ENCODE measurements at regions not wholly inside any gene's neighbourhood (a gene's known extent, or its start where the extent isn't known, plus 50 kb on each side); places are given as distances from the start of the nearest gene placed in this dataset.

DNA sequence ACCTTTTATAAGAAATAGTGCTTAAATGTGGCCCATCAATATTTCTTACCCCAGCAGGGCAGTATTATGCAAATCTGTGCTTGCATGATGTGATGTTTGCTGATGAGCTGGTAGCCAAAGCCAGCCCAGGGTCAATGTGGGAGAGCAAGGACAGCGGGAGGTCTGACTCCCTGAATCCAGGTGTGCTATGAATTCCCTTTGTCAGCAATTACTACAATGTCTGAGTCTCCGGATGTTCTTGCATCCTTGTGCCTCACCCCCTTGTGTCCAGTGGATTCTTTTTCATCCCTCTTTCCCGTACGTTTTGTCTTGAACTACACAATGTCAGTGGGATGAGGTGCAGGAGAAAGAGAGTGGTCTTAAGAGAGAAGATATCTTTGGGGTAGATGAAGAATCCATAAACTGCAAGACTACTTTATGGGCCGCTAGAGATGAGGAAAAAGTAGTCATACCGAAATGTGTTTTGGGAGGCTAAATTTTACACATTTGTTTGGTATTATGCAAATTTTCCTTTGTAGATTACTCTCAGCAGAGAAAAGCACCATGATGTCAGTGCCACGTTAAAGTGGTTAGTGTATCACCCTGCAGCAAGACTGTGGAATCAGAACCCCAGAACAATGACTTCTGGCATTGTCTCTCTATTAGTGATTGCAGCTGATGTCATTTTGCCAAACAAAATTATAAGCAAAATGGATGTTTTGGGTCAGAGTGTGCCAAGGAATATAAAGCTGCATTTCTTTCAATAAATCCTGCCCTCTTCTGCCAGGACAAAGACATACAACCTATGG is 53.5 kb upstream of the TSHZ3 start:
- TF ChIP-seq ZFX (IDR thresholded peaks at IDR 0.05), result no peak
- TF ChIP-seq, protein P1, sequence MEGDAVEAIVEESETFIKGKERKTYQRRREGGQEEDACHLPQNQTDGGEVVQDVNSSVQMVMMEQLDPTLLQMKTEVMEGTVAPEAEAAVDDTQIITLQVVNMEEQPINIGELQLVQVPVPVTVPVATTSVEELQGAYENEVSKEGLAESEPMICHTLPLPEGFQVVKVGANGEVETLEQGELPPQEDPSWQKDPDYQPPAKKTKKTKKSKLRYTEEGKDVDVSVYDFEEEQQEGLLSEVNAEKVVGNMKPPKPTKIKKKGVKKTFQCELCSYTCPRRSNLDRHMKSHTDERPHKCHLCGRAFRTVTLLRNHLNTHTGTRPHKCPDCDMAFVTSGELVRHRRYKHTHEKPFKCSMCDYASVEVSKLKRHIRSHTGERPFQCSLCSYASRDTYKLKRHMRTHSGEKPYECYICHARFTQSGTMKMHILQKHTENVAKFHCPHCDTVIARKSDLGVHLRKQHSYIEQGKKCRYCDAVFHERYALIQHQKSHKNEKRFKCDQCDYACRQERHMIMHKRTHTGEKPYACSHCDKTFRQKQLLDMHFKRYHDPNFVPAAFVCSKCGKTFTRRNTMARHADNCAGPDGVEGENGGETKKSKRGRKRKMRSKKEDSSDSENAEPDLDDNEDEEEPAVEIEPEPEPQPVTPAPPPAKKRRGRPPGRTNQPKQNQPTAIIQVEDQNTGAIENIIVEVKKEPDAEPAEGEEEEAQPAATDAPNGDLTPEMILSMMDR (conservative IDR thresholded peaks at IDR 0.05), result no peak
- no peak overlapping the region for H3K27ac ChIP-seq

DNA sequence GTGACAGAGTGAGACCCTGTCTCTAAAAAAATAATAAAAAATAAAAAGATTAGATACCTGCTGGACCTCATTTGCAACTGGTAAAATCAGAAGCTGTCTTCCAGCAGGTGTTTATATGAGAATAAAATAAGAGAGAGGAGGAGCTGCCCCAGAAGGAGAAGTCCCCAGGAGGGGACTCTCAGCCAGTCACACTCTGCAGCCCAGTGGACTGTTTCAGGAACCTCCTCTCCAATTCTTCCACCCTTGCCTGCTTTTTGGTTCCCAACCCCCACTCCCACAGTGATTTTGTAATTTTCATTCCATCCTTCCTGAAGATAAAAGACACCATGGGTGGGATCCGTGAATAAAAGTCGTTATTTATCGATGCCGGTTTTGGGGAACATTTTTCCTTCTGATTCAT is 56.9 kb upstream of the TSHZ3 start:
- no peak overlapping the region for H3K27ac ChIP-seq
- TF ChIP-seq ZFX (IDR thresholded peaks at IDR 0.05), result no peak
- TF ChIP-seq, protein P1 (conservative IDR thresholded peaks at IDR 0.05), result no peak

DNA sequence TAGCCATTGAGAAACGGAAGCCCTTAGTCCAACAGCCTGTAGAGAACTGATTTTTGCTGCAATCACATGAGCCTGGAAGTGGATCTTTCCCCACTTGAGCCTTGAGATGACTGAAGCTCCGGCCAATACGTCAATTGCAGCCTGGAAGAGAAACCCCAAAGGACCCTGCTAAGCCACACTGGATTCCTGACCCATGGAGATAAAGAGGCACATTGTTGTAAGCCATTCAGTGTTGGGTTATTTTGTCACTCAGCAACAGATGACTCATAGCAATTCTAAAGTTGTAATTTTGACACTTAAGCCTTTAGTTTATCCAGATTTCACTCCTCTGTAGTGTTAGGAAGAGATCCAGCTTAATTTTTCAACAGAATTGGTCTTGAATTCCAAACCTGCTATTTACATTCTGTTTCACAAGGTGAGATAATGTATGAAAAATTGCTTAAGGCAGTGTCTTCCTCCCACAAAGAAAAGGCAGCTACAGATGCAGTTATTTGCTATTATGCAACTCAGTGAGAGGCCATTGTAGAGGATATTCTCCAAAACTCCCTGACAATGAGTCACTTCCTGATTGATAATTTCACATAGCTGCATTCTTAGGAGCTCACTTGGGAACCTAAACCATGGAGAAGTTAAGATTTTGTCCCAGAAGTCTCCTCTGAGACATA is 59.4 kb upstream of the TSHZ3 start:
- no peak overlapping the region for H3K27ac ChIP-seq
- TF ChIP-seq, protein P1 (conservative IDR thresholded peaks at IDR 0.05), result no peak
- TF ChIP-seq ZFX (IDR thresholded peaks at IDR 0.05), result no peak

DNA sequence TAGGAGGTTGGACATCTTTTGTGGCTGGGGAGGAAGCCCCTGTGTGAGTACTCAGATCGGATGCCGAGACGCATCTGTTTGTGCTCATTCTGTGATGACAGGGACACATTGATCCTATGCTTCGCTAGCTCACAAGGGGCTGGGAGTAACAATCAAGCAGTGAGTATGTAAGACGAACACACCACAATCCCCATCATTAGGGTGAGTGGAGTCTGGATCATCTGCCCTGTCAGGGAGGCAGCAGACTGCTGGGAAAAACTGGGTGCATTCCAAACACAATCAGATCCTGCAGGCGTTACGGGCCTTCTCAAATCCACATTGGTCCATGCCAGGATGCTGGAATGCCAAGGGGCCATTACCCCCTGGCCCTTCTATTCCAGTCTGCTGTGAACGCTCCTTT is 64.1 kb upstream of the TSHZ3 start:
- no peak overlapping the region for H3K27ac ChIP-seq
- TF ChIP-seq ZFX (IDR thresholded peaks at IDR 0.05), result no peak
- TF ChIP-seq, protein P1 (conservative IDR thresholded peaks at IDR 0.05), result no peak

DNA sequence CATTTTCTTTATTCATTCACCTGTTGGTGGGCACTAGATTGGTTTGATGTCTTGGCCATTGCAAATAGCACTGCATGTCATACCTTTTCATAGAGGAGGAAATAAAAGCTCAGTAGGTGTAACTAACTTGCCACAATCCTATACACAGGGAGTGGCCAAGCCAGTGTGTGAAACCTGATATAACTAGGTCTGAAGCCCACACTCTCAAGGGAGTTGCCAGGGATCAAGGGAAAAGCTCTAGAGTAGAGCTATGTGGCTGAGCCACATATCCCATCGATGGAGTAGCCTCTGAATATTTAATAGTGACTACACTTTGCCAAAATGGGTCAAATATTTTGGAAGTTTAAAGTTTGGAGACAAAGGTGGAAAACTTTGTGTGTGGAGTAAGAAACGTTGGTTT is 66.1 kb upstream of the TSHZ3 start:
- no peak for TF ChIP-seq ZFX (IDR thresholded peaks at IDR 0.05)
- TF ChIP-seq, protein P1 (conservative IDR thresholded peaks at IDR 0.05), result no peak
- H3K27ac ChIP-seq, result no peak overlapping the region

DNA sequence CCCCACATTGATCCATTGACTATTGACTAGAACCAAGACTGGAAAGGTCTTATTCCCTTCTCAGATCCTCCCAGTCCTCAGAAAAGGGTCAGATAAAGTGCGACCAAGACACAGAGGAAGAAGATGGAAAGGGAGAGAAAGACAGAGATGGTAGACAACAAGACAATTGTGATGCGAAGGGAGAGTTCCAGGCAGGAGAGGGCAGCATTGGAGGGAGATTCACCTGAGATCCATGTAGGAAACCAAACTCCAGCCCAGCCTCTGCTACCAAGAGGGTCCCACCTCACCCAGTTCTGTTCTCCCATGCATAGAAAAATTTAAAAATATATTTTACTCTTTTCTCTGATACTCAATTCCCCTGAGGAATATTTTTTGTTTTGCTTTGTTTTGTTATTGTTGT is 67.3 kb upstream of the TSHZ3 start:
- no peak overlapping the region for H3K27ac ChIP-seq
- TF ChIP-seq, protein P1 (conservative IDR thresholded peaks at IDR 0.05), result no peak
- no peak for TF ChIP-seq ZFX (IDR thresholded peaks at IDR 0.05)

DNA sequence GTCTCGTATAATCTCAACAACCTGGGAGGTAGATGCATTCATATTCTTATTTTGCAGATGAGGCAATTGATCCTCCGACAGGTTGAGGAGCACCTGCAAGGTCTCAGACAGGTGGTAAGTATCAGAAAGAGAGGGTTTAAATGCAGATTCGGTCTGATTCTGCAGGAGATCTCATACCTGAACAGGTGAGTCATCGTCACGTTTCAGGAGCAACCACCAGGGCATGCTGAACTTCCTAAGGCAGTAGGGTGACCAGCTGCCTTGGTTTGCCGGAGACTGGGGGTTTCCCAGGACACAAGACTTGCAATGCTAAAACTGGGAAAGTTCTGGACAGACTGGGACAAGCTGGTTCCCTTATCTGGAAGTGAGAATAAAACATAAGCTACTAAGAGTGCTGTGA is 68.8 kb upstream of the TSHZ3 start:
- no peak for TF ChIP-seq ZFX (IDR thresholded peaks at IDR 0.05)
- TF ChIP-seq, protein P1 (conservative IDR thresholded peaks at IDR 0.05), result no peak
- no peak overlapping the region for H3K27ac ChIP-seq

Data from C4-2B (cell line).